Fibroblast of the aortic adventitia (primary cell): ENCODE measurements at regions not wholly inside any gene's neighbourhood (a gene's known extent, or its start where the extent isn't known, plus 50 kb on each side); places are given as distances from the start of the nearest gene placed in this dataset.

Source experiments
- DNase-seq: peaks from one replicate; pipeline ENCODE4 v3.0.0-alpha.2; 2010; ENCODE audit warnings: low read depth
- H3K4me3 ChIP-seq: 2 replicates; pipeline ENCODE4 v1.5.1; 2011; ENCODE audit warnings: low read depth, mild to moderate bottlenecking, control low read depth, low read length, moderate library complexity
- CTCF ChIP-seq: IDR thresholded peaks from 2 replicates; pipeline ENCODE4 v1.5.1; 2011; ENCODE audit warnings: mild to moderate bottlenecking, low read length, control low read depth, inconsistent platforms; ENCODE audit not compliant: insufficient read depth

GRCh38 chr3:63061449-63061848 lies 186.2 kb upstream of the CADPS start:
- no peak for DNase-seq
- TF ChIP-seq CTCF, result no peak
- no peak overlapping the region for H3K4me3 ChIP-seq

GRCh38 chr3:63064209-63064755 lies 189.1 kb upstream of the CADPS start:
- DNase-seq, result no peak
- TF ChIP-seq CTCF, result no peak
- H3K4me3 ChIP-seq, result no peak overlapping the region

- H3K4me3 ChIP-seq, result no peak overlapping the region
- no peak for TF ChIP-seq CTCF
- DNase-seq, result peak; percentile 49
Measured at GRCh38 chr3:63067999-63068645, 192.9 kb upstream of the CADPS start.

- no peak for DNase-seq
- no peak for TF ChIP-seq CTCF
- H3K4me3 ChIP-seq, result no peak overlapping the region
Measured at GRCh38 chr3:63069806-63070475, 194.7 kb upstream of the CADPS start.

- DNase-seq, result no peak
- no peak for TF ChIP-seq CTCF
- H3K4me3 ChIP-seq, result no peak overlapping the region
Measured at GRCh38 chr3:63070476-63070810, 195.2 kb upstream of the CADPS start.

GRCh38 chr3:63076357-63076756 lies 201.1 kb upstream of the CADPS start:
- no peak for DNase-seq
- no peak for TF ChIP-seq CTCF
- no peak overlapping the region for H3K4me3 ChIP-seq
